HAP-1 (cell line): ENCODE measurements at regions not wholly inside any gene's neighbourhood (a gene's known extent, or its start where the extent isn't known, plus 50 kb on each side); places are given as distances from the start of the nearest gene placed in this dataset.

Experiments
- DNase-seq, 2 experiments: peaks; one replicate each; pipeline ENCODE4 v3.0.0-alpha.2; 2016 to 2020; ENCODE audit warnings: low spot score in 2 of 2
- H3K27me3 ChIP-seq: fragments of 250-450 bp; sonication (Bioruptor Pico); 2 replicates; pipeline ENCODE4 v1.5.1; 2020; ENCODE audit warnings: low read depth, mild to moderate bottlenecking, moderate library complexity
- H3K36me3 ChIP-seq: fragments of 250-450 bp; sonication (Bioruptor Pico); replicated peaks from 2 replicates; pipeline ENCODE4 v1.5.1; 2020; ENCODE audit warnings: mild to moderate bottlenecking
- H3K4me1 ChIP-seq: fragments of 250-450 bp; sonication (Bioruptor Pico); 2 replicates; pipeline ENCODE4 v1.5.1; 2020; ENCODE audit warnings: mild to moderate bottlenecking
- H3K4me3 ChIP-seq: fragments of 250-450 bp; sonication (Bioruptor Pico); 2 replicates; pipeline ENCODE4 v1.5.1; 2020; ENCODE audit warnings: mild to moderate bottlenecking, moderate library complexity
- H3K9me3 ChIP-seq: fragments of 250-450 bp; sonication (Bioruptor Pico); 2 replicates; pipeline ENCODE4 v1.5.1; 2020; ENCODE audit warnings: mild to moderate bottlenecking, moderate library complexity
- in situ Hi-C: fragments of 300-500 bp; cut with MboI; formaldehyde crosslinking; loops from 3 replicates; pipeline ENCODE4 v1.14.3; 2020; ENCODE audit warnings: low sequenced_read_pairs, inconsistent platforms, mixed read lengths

DNA sequence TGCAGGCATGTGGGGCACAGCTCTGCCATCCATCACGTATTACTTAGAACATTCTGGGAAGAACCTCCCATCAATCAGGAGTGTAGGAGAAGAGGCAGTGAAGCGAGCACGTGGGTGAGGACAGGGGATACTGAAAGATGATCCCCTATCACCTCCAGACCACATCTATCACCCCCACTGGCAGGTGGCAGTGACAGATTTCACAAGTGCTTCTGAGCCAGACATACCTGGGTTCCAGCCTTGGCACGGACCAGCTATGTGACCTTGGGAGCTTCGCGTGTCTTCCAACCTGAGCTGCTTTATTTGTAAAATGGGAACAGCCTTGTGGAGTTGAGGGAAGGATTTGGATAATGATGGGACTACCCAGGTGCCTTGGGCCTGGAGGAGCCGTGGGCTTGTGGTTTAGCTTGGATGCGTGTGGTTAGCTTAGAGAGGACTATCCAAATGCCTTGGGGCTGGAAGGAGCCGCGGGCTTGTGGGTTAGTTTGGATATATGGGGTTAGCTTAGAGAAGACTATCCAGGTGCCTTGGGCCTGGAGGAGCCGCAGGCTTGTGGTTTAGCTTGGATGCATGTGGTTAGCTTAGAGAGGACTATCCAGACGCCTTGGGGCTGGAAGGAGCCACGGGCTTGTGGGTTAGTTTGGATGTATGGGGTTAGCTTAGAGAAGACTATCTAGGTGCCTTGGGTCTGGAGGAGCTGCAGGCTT is 206.4 kb downstream of the ENGASE start:
- no peak for DNase-seq
- no peaks in the 10 kb centered on the region for H3K9me3 ChIP-seq
- no peak overlapping the region for H3K4me3 ChIP-seq
- H3K36me3 ChIP-seq: no peaks in the 10 kb centered on the region
- H3K4me1 ChIP-seq: no peaks in the 10 kb centered on the region
- H3K27me3 ChIP-seq: peaks cover 26% of the 10 kb centered on the region
- in situ Hi-C loops: no loop called here

DNA sequence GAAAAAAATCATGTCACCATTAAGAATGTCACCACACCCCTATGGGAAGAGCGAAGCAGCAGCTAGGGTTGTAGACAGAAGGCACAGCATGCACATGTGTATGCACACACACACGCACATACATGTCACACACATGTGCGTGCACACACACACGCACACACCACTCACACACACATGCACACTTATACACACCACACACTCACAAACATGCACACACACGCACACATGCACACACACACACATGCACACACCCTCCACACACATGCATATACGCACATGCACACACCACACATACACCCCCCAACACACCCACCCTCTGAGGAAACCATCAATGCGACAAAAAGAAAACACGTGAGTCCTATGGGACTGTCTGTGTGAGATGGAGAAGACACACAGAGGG is 205.4 kb downstream of the ENGASE start:
- Histone ChIP-seq H3K9me3 (no peaks in the 10 kb centered on the region), H3K27me3 (peaks cover 23% of the 10 kb centered on the region), H3K4me3 (no peak overlapping the region), H3K4me1 (no peaks in the 10 kb centered on the region), H3K36me3 (no peaks in the 10 kb centered on the region)
- no peak for DNase-seq
- in situ Hi-C loops: no loop called here

DNA sequence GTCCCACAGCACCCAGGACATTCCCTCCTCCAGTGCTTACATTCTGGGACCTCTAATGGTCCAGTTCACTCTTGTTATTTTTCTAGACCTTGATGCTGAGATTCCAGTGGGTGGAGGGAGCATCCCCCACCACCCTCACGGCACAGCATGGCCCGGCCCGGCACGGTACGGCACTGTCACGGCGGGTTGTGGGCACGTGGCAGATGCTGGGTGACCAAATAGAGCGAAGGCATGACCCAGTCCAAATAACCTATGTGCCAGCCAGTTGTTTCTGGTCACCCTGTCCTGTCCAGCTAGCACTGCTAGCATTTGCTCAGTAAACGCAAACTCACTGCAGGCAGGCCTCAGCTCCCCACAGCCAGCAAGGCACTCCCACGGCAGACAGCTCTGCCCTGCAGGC is 204.7 kb downstream of the ENGASE start:
- in situ Hi-C loops: no loop called here
- Histone ChIP-seq H3K4me1 (no peaks in the 10 kb centered on the region), H3K27me3 (peaks cover 18% of the 10 kb centered on the region), H3K4me3 (no peak overlapping the region), H3K9me3 (no peaks in the 10 kb centered on the region), H3K36me3 (no peaks in the 10 kb centered on the region)
- no peak for DNase-seq

DNA sequence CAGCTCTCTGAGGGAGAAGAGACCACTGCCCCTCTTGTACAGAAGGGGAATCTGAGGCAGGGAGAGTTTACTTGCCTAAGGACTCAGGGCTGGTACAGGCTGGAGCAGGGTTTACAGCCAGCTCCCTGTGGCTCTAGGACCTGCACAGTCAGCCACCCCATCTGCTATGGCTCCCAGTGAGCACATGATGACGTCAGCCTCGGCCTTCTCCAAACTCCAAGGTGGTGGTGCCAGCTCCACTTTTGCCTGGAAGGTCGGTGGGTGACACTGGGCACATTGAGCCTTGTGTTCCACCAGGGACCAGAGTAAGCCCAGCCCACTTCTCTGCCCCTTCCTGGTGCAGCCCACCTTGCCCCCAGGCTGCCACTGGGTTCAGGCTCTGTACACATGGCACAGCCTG is 202.2 kb downstream of the ENGASE start:
- no peaks in the 10 kb centered on the region for H3K36me3 ChIP-seq
- H3K9me3 ChIP-seq: no peaks in the 10 kb centered on the region
- H3K4me1 ChIP-seq: no peaks in the 10 kb centered on the region
- no peak overlapping the region for H3K4me3 ChIP-seq
- in situ Hi-C loops: no loop called here
- no peak for DNase-seq
- peaks cover 12% of the 10 kb centered on the region for H3K27me3 ChIP-seq

DNA sequence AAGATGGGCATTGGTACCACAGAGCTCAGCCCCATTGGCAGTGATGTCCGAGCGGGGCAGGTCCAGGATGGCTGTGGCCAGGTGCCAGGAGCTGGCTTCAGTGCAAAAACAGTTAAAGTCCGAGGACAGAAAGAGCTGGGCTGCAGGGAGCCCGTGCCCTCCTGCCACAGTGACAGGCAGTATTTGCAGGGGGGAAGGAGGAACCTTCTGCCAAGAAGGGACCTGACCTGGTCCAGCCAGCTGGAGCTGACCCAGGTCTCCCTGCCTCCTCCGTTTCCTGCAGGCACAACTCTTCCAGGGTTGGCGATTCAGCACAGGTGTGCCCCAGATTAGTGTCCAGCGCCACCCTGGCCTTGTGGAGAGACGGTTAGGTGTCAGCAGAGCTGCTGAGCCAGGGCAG is 199.0 kb downstream of the ENGASE start:
- no peak for DNase-seq
- Histone ChIP-seq H3K4me3 (no peak overlapping the region), H3K4me1 (no peaks in the 10 kb centered on the region), H3K27me3 (peaks cover 34% of the 10 kb centered on the region), H3K36me3 (no peaks in the 10 kb centered on the region), H3K9me3 (no peaks in the 10 kb centered on the region)
- in situ Hi-C loops: no loop called here

DNA sequence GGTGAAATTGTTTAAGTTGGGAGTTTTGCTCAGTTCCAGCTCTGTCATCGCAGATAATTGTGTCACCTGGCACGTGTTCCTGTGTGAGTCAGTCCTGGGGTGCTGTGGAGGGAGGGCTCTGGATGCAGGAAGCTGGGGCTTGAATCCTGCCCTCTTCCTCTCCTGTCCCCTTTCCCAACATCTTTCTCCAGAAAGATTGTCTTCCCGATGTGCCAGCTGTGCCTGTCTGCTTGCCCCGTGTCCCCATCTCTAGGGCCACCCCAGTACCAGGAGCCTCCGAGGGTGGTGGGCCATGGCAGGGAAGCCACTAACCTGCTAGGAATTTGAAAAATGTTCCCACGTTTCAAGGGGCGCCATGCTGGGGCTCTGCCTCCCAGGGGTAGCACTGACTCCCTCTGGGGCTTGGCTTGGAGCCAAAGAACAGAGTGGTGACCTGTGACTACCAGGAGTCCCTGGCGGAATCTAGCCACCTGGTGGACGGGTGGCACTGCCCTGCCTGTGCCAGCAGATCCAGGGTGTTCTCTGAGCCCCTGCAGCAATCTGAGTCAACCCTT is 198.1 kb downstream of the ENGASE start:
- DNase-seq: no peak
- Histone ChIP-seq H3K27me3 (peaks cover 43% of the 10 kb centered on the region), H3K36me3 (no peaks in the 10 kb centered on the region), H3K4me1 (no peaks in the 10 kb centered on the region), H3K9me3 (no peaks in the 10 kb centered on the region), H3K4me3 (no peak overlapping the region)
- in situ Hi-C loops: no loop called here

DNA sequence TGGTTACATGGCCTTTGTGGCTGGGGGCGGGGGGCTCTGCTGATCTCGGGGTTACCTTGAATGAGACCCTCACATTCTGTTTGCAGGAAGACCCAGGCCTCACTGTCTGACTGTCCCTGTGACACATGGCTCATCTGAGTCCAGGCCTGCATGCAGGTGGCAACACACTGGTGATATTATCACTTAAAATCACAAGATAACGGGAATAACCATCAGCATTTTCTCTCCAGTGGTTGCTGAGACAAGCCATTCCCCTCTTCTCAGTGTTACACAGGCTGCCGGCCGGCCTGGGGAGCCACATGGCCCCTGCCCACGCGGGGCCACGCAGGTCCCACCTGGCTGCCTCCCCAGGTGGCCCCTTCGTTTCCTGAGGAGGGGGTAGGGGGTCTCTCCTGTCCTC is 197.6 kb downstream of the ENGASE start:
- H3K4me3 ChIP-seq: no peak overlapping the region
- H3K36me3 ChIP-seq: no peaks in the 10 kb centered on the region
- H3K9me3 ChIP-seq: no peaks in the 10 kb centered on the region
- DNase-seq: no peak
- in situ Hi-C loops: no loop called here
- no peaks in the 10 kb centered on the region for H3K4me1 ChIP-seq
- peaks cover 48% of the 10 kb centered on the region for H3K27me3 ChIP-seq

DNA sequence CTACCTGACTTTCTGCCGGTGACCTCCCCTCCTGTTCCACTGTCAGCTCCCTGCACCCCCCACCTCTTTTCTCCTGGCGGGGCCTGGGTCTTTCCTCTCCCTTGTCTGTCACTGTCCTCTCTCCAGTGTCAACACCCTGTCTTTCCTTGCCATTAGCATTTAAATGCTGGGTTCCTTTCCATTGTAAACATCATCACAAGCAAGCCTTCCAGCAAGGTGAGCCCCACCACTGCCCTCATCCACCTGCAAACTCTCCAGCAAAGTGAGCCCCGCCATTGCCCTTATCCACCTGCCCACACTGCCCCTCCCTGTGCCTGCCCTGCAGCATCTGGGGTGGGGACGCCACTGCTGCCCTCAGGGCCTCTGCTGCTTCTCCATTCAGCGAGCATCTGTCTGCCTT is 195.0 kb downstream of the ENGASE start:
- in situ Hi-C loops: no loop called here
- no peaks in the 10 kb centered on the region for H3K36me3 ChIP-seq
- no peaks in the 10 kb centered on the region for H3K9me3 ChIP-seq
- no peaks in the 10 kb centered on the region for H3K4me1 ChIP-seq
- peaks cover 74% of the 10 kb centered on the region for H3K27me3 ChIP-seq
- DNase-seq: no peak
- no peak overlapping the region for H3K4me3 ChIP-seq

DNA sequence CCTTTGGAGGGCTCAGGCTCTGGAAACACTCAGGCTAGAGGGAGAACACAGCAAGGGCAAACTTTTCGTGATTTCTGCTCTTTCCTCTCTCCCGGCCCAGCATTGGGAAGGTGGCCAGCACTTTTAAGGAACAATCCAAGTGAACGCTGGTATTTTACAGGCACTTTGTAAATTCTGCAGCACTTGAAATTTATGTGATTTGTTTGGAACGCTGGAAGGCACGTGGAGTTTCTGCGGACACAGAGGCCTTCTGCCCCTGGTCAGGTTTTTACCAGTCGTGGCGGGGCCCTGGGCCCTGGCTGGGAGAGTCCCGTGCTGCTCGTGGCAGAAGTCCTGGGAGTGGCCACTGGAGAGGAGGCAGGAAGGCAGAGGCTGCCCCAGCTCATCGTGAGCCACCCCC is 188.6 kb downstream of the ENGASE start:
- no peaks in the 10 kb centered on the region for H3K36me3 ChIP-seq
- no peaks in the 10 kb centered on the region for H3K4me1 ChIP-seq
- no peak overlapping the region for H3K4me3 ChIP-seq
- DNase-seq: no peak
- in situ Hi-C loops: no loop called here
- peaks cover 74% of the 10 kb centered on the region for H3K27me3 ChIP-seq
- H3K9me3 ChIP-seq: no peaks in the 10 kb centered on the region

DNA sequence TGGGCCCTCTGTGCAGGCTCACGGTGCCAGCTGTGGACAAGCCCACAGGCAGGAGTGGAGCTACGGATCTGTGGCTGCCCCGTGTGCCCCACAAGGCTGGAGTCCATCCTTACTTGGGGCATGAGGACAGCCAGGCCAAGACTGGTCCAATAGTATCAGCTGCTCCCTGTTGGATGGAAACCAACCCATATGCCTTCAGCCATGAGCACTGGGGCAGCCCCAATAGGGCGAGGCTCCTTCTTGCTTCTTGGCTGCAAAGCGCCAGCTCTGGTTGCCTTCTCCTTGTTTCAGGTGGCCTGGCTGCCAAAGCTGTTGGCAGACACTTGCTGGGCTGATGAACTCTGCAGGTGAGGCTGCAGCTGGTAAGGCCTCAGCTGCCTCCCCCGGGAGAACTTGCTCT is 188.0 kb downstream of the ENGASE start:
- no peaks in the 10 kb centered on the region for H3K36me3 ChIP-seq
- in situ Hi-C loops: no loop called here
- H3K27me3 ChIP-seq: peaks cover 74% of the 10 kb centered on the region
- no peak overlapping the region for H3K4me3 ChIP-seq
- no peak for DNase-seq
- H3K4me1 ChIP-seq: no peaks in the 10 kb centered on the region
- no peaks in the 10 kb centered on the region for H3K9me3 ChIP-seq

DNA sequence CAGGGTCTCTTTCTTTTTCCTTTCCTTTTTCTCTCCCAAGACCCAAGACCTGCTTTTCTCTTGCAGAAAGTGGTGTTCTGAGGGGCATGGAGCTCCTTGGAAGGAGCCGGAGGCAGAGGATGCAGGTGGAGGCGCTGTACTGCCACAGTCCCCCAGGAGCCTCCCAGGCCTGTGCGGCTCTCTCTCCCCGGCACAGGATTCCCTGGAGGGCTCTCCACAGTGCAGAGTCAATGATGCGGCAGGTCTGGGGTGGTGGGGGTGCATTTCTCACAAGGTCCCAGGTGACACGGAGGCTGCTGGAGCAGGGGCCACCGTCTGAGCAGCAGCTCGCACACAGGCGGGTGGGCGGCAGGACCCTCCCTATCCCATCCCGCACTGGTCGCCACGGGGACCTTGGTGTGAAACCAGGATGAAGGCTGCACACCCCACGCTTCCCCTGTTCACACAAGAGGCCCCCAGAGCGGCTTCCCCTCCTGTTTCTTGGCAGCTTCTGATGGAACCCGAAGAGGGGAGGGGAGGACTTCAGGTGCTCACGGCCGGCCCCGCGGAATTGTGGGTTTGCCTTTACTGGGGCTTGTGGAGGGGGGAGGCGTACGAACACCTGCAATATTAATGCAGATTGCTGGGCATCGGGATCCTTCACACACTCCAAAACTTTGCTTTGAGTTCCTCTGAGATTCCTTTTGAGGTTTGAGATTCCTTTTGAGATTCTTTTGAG is 186.9 kb downstream of the ENGASE start:
- Histone ChIP-seq H3K4me3 (no peak overlapping the region), H3K36me3 (no peaks in the 10 kb centered on the region), H3K4me1 (no peaks in the 10 kb centered on the region), H3K9me3 (no peaks in the 10 kb centered on the region), H3K27me3 (peaks cover 74% of the 10 kb centered on the region)
- in situ Hi-C loops: no loop called here
- DNase-seq: no peak

DNA sequence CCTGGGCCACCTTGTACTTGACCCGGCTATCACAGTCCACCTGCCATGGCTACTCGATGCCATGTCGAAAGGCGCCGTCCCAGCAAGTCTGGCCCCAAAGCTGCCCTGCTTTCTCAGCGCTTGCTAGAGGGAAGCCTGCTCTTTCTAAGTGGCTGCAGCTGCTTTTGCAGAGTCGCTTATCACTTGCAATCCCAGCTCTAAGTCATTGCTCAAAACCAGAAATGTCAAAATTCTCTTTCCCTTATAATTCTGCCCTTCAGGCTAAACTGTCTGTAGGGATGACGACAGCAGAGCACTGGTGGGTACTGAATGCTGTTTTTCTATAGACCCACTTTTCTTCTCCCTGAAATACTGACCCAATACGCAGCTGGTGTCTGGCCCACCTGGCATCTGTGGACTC is 184.2 kb downstream of the ENGASE start:
- H3K9me3 ChIP-seq: no peaks in the 10 kb centered on the region
- H3K36me3 ChIP-seq: no peaks in the 10 kb centered on the region
- in situ Hi-C loops: no loop called here
- H3K4me3 ChIP-seq: no peak overlapping the region
- peaks cover 62% of the 10 kb centered on the region for H3K27me3 ChIP-seq
- no peak for DNase-seq
- H3K4me1 ChIP-seq: no peaks in the 10 kb centered on the region

DNA sequence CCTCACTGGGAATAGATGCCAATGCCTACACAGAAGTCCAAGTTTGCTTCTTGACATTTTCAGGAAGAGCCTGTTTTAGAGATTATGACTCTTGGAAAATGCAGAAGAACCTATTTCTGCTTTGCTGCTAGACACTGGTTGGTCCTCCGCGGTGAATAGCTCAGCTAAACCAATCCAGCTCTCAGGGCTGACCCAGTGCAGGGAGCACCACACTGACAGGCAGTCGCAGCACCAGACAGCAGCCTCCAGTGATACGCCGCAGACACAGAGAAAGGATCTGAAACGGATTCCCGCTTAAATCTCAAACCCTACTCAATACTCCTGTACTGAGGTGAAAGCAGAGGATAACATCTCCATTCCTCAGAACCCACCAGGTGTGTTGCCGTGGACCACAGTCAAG is 183.4 kb downstream of the ENGASE start:
- in situ Hi-C loops: no loop called here
- no peaks in the 10 kb centered on the region for H3K36me3 ChIP-seq
- no peaks in the 10 kb centered on the region for H3K9me3 ChIP-seq
- H3K4me1 ChIP-seq: no peaks in the 10 kb centered on the region
- no peak overlapping the region for H3K4me3 ChIP-seq
- peaks cover 60% of the 10 kb centered on the region for H3K27me3 ChIP-seq
- no peak for DNase-seq

DNA sequence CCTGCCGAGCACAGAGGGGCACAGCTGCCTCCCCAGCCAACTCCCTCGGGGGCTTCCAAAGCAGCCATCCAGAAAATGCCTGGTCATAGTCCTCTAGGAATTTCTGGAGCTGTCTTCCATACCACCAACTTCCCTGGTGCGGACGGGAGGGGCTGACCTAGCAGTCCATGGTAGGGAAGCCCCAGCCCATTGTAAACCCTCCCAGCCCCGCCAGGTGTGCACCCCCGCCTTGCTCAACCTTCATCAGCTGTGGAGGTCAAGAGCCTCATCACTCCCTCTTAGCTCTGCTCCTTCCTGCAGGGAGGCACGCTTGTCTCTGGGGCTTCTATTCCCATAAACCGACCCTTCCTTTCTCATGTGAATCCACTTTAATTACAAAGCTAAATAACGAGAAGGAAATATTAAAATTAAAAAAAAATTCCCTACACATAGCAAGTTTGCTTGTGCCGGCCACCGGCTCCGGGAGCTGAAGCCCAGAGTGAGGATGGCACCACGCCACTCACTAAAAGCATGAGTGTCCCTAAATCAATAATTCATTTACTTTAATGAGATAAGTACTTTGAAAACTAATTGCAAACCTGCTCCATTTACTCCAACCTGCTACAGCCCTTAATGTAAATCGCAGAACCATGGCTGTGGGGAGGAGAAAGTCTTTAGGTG is 181.4 kb downstream of the ENGASE start:
- in situ Hi-C loops: no loop called here
- no peaks in the 10 kb centered on the region for H3K36me3 ChIP-seq
- H3K4me3 ChIP-seq: no peak overlapping the region
- DNase-seq: no peak
- peaks cover 65% of the 10 kb centered on the region for H3K27me3 ChIP-seq
- no peaks in the 10 kb centered on the region for H3K4me1 ChIP-seq
- H3K9me3 ChIP-seq: no peaks in the 10 kb centered on the region
